ENCODE measurements at regions not wholly inside any gene's neighbourhood (a gene's known extent, or its start where the extent isn't known, plus 50 kb on each side); places are given as distances from the start of the nearest gene placed in this dataset.

DNA sequence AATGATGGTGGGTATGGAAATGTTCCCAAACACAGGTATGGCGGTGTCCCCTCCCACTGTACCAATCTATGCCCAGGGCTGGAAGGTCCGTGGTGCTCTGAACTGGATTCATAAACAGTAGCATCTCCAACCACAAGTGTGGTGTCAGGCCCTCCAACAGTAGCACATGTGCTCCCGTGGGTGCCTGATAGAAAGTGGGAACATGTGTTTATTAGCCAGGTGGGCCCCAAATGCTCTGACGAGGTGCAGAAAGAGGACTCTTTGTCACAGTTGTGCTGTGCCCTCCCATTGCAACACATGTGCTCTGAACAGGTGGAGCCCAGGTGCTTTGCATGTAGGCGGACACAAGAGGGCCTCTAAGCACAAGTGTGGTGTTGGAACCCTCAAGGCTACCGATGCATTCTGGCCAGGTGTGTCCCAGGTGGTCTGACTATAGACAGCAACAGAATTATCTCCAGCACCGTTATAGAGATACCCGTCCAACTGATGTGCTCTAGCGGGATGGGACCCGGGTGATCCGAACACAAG lies 75.4 kb upstream of the ZNF30 start:
- H2AFZ ChIP-seq (ENCODE audit: low read depth, low read length), result no peak overlapping the region
- H3K4me1 Mint-ChIP-seq (ENCODE audit: low read depth, unreplicated experiment), result no peaks in the 10 kb centered on the region
- no peaks in the 10 kb centered on the region for H3K27me3 ChIP-seq (ENCODE audit: insufficient read depth, low read length)
- H4K20me1 ChIP-seq (ENCODE audit: insufficient read depth, low read length), result no peaks in the 10 kb centered on the region
- no peak overlapping the region for H3K4me2 ChIP-seq (ENCODE audit: low read length)
- no peaks in the 10 kb centered on the region for H3K36me3 ChIP-seq (ENCODE audit: insufficient read depth, low read length)
- H3K27ac Mint-ChIP-seq (ENCODE audit: unreplicated experiment), result no peak overlapping the region
- no peak for DNase-seq (ENCODE audit: low read depth)
- no peak for TF ChIP-seq EZH2 (IDR thresholded peaks at IDR 0.05; ENCODE audit: insufficient read depth, low read length)
- TF ChIP-seq, protein P1, sequence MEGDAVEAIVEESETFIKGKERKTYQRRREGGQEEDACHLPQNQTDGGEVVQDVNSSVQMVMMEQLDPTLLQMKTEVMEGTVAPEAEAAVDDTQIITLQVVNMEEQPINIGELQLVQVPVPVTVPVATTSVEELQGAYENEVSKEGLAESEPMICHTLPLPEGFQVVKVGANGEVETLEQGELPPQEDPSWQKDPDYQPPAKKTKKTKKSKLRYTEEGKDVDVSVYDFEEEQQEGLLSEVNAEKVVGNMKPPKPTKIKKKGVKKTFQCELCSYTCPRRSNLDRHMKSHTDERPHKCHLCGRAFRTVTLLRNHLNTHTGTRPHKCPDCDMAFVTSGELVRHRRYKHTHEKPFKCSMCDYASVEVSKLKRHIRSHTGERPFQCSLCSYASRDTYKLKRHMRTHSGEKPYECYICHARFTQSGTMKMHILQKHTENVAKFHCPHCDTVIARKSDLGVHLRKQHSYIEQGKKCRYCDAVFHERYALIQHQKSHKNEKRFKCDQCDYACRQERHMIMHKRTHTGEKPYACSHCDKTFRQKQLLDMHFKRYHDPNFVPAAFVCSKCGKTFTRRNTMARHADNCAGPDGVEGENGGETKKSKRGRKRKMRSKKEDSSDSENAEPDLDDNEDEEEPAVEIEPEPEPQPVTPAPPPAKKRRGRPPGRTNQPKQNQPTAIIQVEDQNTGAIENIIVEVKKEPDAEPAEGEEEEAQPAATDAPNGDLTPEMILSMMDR (IDR thresholded peaks at IDR 0.05; ENCODE audit: insufficient read depth, low read depth, low read length), result no peak
- H3K4me1 ChIP-seq (ENCODE audit: insufficient read depth, low read length), result no peaks in the 10 kb centered on the region
- no peak overlapping the region for H3K4me3 Mint-ChIP-seq (ENCODE audit: unreplicated experiment)
- peaks cover 11% of the 10 kb centered on the region for H3K9me3 ChIP-seq (ENCODE audit: insufficient read depth, low read depth, low read length)
- H3K36me3 Mint-ChIP-seq (ENCODE audit: low read depth, unreplicated experiment), result no peaks in the 10 kb centered on the region
- H3K27me3 Mint-ChIP-seq (ENCODE audit: low read depth, unreplicated experiment), result no peaks in the 10 kb centered on the region
- no peak overlapping the region for H3K9ac ChIP-seq (ENCODE audit: low read length)
- no peaks in the 10 kb centered on the region for H3K79me2 ChIP-seq (ENCODE audit: insufficient read depth, low read length)
- H3K4me3 ChIP-seq (ENCODE audit: insufficient read depth, low read depth, low read length), result no peak overlapping the region
- FAIRE-seq, result no peak
- no peak overlapping the region for H3K27ac ChIP-seq (ENCODE audit: low read depth, low read length)
- peaks cover 2% of the 10 kb centered on the region for H3K9me3 Mint-ChIP-seq (ENCODE audit: unreplicated experiment)

GRCh38 chr19:34847393-34847792 lies 74.4 kb upstream of the ZNF599 start:
- no peak overlapping the region for H3K4me3 Mint-ChIP-seq (ENCODE audit: unreplicated experiment)
- H3K4me3 ChIP-seq (ENCODE audit: insufficient read depth, low read depth, low read length), result no peak overlapping the region
- H3K9me3 Mint-ChIP-seq (ENCODE audit: unreplicated experiment), result no peaks in the 10 kb centered on the region
- H3K79me2 ChIP-seq (ENCODE audit: insufficient read depth, low read length), result no peaks in the 10 kb centered on the region
- peaks cover 3% of the 10 kb centered on the region for H3K27me3 Mint-ChIP-seq (ENCODE audit: low read depth, unreplicated experiment)
- no peaks in the 10 kb centered on the region for H3K27me3 ChIP-seq (ENCODE audit: insufficient read depth, low read length)
- no peaks in the 10 kb centered on the region for H3K4me1 ChIP-seq (ENCODE audit: insufficient read depth, low read length)
- FAIRE-seq (no peak), DNase-seq (ENCODE audit: low read depth) (no peak)
- no peak for TF ChIP-seq EZH2 (IDR thresholded peaks at IDR 0.05; ENCODE audit: insufficient read depth, low read length)
- TF ChIP-seq, protein P1 (IDR thresholded peaks at IDR 0.05; ENCODE audit: insufficient read depth, low read depth, low read length), result no peak
- H4K20me1 ChIP-seq (ENCODE audit: insufficient read depth, low read length), result no peaks in the 10 kb centered on the region
- H2AFZ ChIP-seq (ENCODE audit: low read depth, low read length), result no peak overlapping the region
- H3K27ac ChIP-seq (ENCODE audit: low read depth, low read length), result no peak overlapping the region
- no peaks in the 10 kb centered on the region for H3K4me1 Mint-ChIP-seq (ENCODE audit: low read depth, unreplicated experiment)
- no peaks in the 10 kb centered on the region for H3K36me3 Mint-ChIP-seq (ENCODE audit: low read depth, unreplicated experiment)
- H3K4me2 ChIP-seq (ENCODE audit: low read length), result no peak overlapping the region
- H3K36me3 ChIP-seq (ENCODE audit: insufficient read depth, low read length), result no peaks in the 10 kb centered on the region
- no peak overlapping the region for H3K27ac Mint-ChIP-seq (ENCODE audit: unreplicated experiment)
- no peak overlapping the region for H3K9ac ChIP-seq (ENCODE audit: low read length)
- peaks cover 7% of the 10 kb centered on the region for H3K9me3 ChIP-seq (ENCODE audit: insufficient read depth, low read depth, low read length)

GRCh38 chr19:34844277-34844676 lies 71.3 kb upstream of the ZNF599 start:
- no peak for DNase-seq (ENCODE audit: low read depth)
- Histone ChIP-seq H3K36me3 (ENCODE audit: insufficient read depth, low read length) (no peaks in the 10 kb centered on the region), H3K27ac (ENCODE audit: low read depth, low read length) (no peak overlapping the region), H3K4me2 (ENCODE audit: low read length) (no peak overlapping the region), H2AFZ (ENCODE audit: low read depth, low read length) (no peak overlapping the region), H4K20me1 (ENCODE audit: insufficient read depth, low read length) (no peaks in the 10 kb centered on the region), H3K9ac (ENCODE audit: low read length) (no peak overlapping the region), H3K4me3 (ENCODE audit: insufficient read depth, low read depth, low read length) (no peak overlapping the region), H3K9me3 (ENCODE audit: insufficient read depth, low read depth, low read length) (peaks cover 7% of the 10 kb centered on the region), H3K4me1 (ENCODE audit: insufficient read depth, low read length) (no peaks in the 10 kb centered on the region), H3K27me3 (ENCODE audit: insufficient read depth, low read length) (no peaks in the 10 kb centered on the region), H3K79me2 (ENCODE audit: insufficient read depth, low read length) (no peaks in the 10 kb centered on the region)
- H3K27ac Mint-ChIP-seq (ENCODE audit: unreplicated experiment), result no peak overlapping the region
- H3K4me3 Mint-ChIP-seq (ENCODE audit: unreplicated experiment), result no peak overlapping the region
- no peaks in the 10 kb centered on the region for H3K4me1 Mint-ChIP-seq (ENCODE audit: low read depth, unreplicated experiment)
- no peak for FAIRE-seq
- no peaks in the 10 kb centered on the region for H3K36me3 Mint-ChIP-seq (ENCODE audit: low read depth, unreplicated experiment)
- no peaks in the 10 kb centered on the region for H3K9me3 Mint-ChIP-seq (ENCODE audit: unreplicated experiment)
- TF ChIP-seq, protein P1 (IDR thresholded peaks at IDR 0.05; ENCODE audit: insufficient read depth, low read depth, low read length), result no peak
- TF ChIP-seq EZH2 (IDR thresholded peaks at IDR 0.05; ENCODE audit: insufficient read depth, low read length), result no peak
- peaks cover 7% of the 10 kb centered on the region for H3K27me3 Mint-ChIP-seq (ENCODE audit: low read depth, unreplicated experiment)

Data from astrocyte (in vitro differentiated cells and primary cell).